ENCODE measurements at regions not wholly inside any gene's neighbourhood (a gene's known extent, or its start where the extent isn't known, plus 50 kb on each side); places are given as distances from the start of the nearest gene placed in this dataset.

- CTCF ChIA-PET, result interaction anchor here (0.5 to 2.1 kb wide), 8 partner anchors 11 to 251 kb away, joined by 3 to 6 read pairs (median 3); no protein-coding TSS in a partner anchor
- Histone ChIP-seq H3K36me3 (ENCODE audit: control insufficient read depth in 2 of 2, insufficient read depth in 1 of 2, low read length in 2 of 2) (no peaks in the 10 kb centered on the region), H3K27ac (ENCODE audit: extremely low read depth, low read depth, low read length) (peak overlapping the region; percentile 22; the same call in 1 of the 2 replicates), H3K4me1 (ENCODE audit: control insufficient read depth, insufficient read depth, low read length) (peaks cover 12% of the 10 kb centered on the region), H3K9me3 (ENCODE audit: control insufficient read depth, insufficient read depth, low read depth, low read length) (no peaks in the 10 kb centered on the region), H3K4me3 (ENCODE audit: low read depth, low read length) (no peak overlapping the region)
- POLR2A ChIA-PET, result interaction anchor here (0.6 to 1.7 kb wide), 3 partner anchors 12 to 796 kb away, joined by 3 to 6 read pairs (median 3); no protein-coding TSS in a partner anchor
- 0 out of 2 replicates have a peak, but pooled peaks have one; percentile 23 for TF ChIP-seq SP7 (tag by site-specific recombination; IDR thresholded peaks at IDR 0.05)
- no peak for TF ChIP-seq ZNF214 (tag by site-specific recombination; IDR thresholded peaks at IDR 0.05; ENCODE audit: borderline replicate concordance)
- TF ChIP-seq PRDM4 (tag by site-specific recombination; IDR thresholded peaks at IDR 0.05), result peak; percentile 71
- TF ChIP-seq PBX3 (CRISPR knock-in tag; IDR thresholded peaks at IDR 0.05), result no peak
- TF ChIP-seq ZBTB21 (tag by site-specific recombination; IDR thresholded peaks at IDR 0.05), result 0 out of 2 replicates have a peak, but pooled peaks have one; percentile 24
- TF ChIP-seq KLF17 (tag by site-specific recombination; IDR thresholded peaks at IDR 0.05), result 0 out of 2 replicates have a peak, but pooled peaks have one; percentile 23
- no peak for TF ChIP-seq ZEB2 (tag by site-specific recombination; IDR thresholded peaks at IDR 0.05)
- TF ChIP-seq ZIC2 (tag by site-specific recombination; IDR thresholded peaks at IDR 0.05), result peak; percentile 48; the same call in 1 of the 2 replicates
- TF ChIP-seq ZBTB44 (tag by site-specific recombination; IDR thresholded peaks at IDR 0.05), result no peak
- peak; percentile 32; the same call in 1 of the 2 replicates for TF ChIP-seq ZNF423 (tag by site-specific recombination; IDR thresholded peaks at IDR 0.05)
- peak; percentile 61 for TF ChIP-seq GLIS1 (tag by site-specific recombination; IDR thresholded peaks at IDR 0.05)
- 0 out of 2 replicates have a peak, but pooled peaks have one; percentile 20 for TF ChIP-seq KLF10 (tag by site-specific recombination; IDR thresholded peaks at IDR 0.05)
- TF ChIP-seq ZNF146 (tag by site-specific recombination; IDR thresholded peaks at IDR 0.05), result no peak
- TF ChIP-seq TRIM28 (IDR thresholded peaks at IDR 0.05; ENCODE audit: borderline replicate concordance, low read length), result no peak
- 0 out of 2 replicates have a peak, but pooled peaks have one; percentile 39 for TF ChIP-seq IKZF3 (tag by site-specific recombination; IDR thresholded peaks at IDR 0.05)
- TF ChIP-seq ZNF394 (tag by site-specific recombination; IDR thresholded peaks at IDR 0.05; ENCODE audit: borderline replicate concordance), result no peak
- TF ChIP-seq ATF2 (tag by site-specific recombination; IDR thresholded peaks at IDR 0.05; ENCODE audit: low read depth), result 0 out of 2 replicates have a peak, but pooled peaks have one; percentile 7
- TF ChIP-seq ZNF629 (tag by site-specific recombination; IDR thresholded peaks at IDR 0.05), result peak; percentile 87
- TF ChIP-seq ZNF610 (tag by site-specific recombination; IDR thresholded peaks at IDR 0.05; ENCODE audit: borderline replicate concordance), result no peak
- no peak for TF ChIP-seq ZSCAN5A (tag by site-specific recombination; IDR thresholded peaks at IDR 0.05)
These were observed 95.5 kb downstream of the NCR2 start for GRCh38 chr6:41430875-41431274.
